Caki2 (cell line): ENCODE measurements at regions not wholly inside any gene's neighbourhood (a gene's known extent, or its start where the extent isn't known, plus 50 kb on each side); places are given as distances from the start of the nearest gene placed in this dataset.

Experiments
- DNase-seq: peaks from one replicate; pipeline ENCODE4 v3.0.0-alpha.2; 2015; ENCODE audit warnings: low read depth
- in situ Hi-C: cut with HindIII; loops from 2 replicates; pipeline ENCODE4 v1.10.0; 2016; ENCODE audit warnings: low sequenced_read_pairs, low pct_unique_long_range_greater_than_20kb, mixed read lengths

- in situ Hi-C loops = no loop called here
Measured at GRCh38 chr17:77304051-77304745, 163.4 kb downstream of the SEC14L1 start.

GRCh38 chr17:77304746-77305473, 164.1 kb downstream of the SEC14L1 start:
- in situ Hi-C loops = no loop called here
- no peak for DNase-seq

More at GRCh38 chr17:77304051-77304745, 163.4 kb downstream of the SEC14L1 start:
- no peak for DNase-seq

- DNase-seq = no peak
- in situ Hi-C loops = no loop called here
Measured at GRCh38 chr17:77306048-77306789, 165.4 kb downstream of the SEC14L1 start.

GRCh38 chr17:77306790-77307478, 166.2 kb downstream of the SEC14L1 start:
- in situ Hi-C loops = no loop called here
- peak; percentile 60 for DNase-seq

- DNase-seq = no peak
- in situ Hi-C loops = no loop called here
Measured at GRCh38 chr17:77307479-77308198, 166.9 kb downstream of the SEC14L1 start.

- in situ Hi-C loops = no loop called here
- peak; percentile 49 for DNase-seq
Measured at GRCh38 chr17:77308861-77309726, 168.3 kb downstream of the SEC14L1 start.

GRCh38 chr17:77310336-77310735, 169.6 kb downstream of the SEC14L1 start:
- no peak for DNase-seq
- in situ Hi-C loops = no loop called here

- DNase-seq = no peak
- in situ Hi-C loops = no loop called here
Measured at GRCh38 chr17:77311371-77311981, 170.7 kb downstream of the SEC14L1 start.

GRCh38 chr17:77312061-77312701, 171.4 kb downstream of the SEC14L1 start:
- DNase-seq = no peak
- in situ Hi-C loops = no loop called here

GRCh38 chr17:77312786-77313599, 172.2 kb downstream of the SEC14L1 start:
- in situ Hi-C loops = no loop called here
- DNase-seq = no peak

GRCh38 chr17:77313831-77314230, 173.1 kb downstream of the SEC14L1 start:
- DNase-seq = no peak
- in situ Hi-C loops = no loop called here

- in situ Hi-C loops = no loop called here
- DNase-seq = no peak
Measured at GRCh38 chr17:77314601-77315000, 173.8 kb downstream of the SEC14L1 start.

GRCh38 chr17:77315010-77315409, 174.2 kb downstream of the SEC14L1 start:
- in situ Hi-C loops = no loop called here

GRCh38 chr17:77315551-77316190, 174.9 kb downstream of the SEC14L1 start:
- in situ Hi-C loops = no loop called here
- no peak for DNase-seq

More at GRCh38 chr17:77315010-77315409, 174.2 kb downstream of the SEC14L1 start:
- DNase-seq = no peak

- in situ Hi-C loops = no loop called here
- DNase-seq = peak; percentile 77
Measured at GRCh38 chr17:77316191-77316641, 175.4 kb downstream of the SEC14L1 start.
